ENCODE measurements at regions not wholly inside any gene's neighbourhood (a gene's known extent, or its start where the extent isn't known, plus 50 kb on each side); places are given as distances from the start of the nearest gene placed in this dataset.

DNA sequence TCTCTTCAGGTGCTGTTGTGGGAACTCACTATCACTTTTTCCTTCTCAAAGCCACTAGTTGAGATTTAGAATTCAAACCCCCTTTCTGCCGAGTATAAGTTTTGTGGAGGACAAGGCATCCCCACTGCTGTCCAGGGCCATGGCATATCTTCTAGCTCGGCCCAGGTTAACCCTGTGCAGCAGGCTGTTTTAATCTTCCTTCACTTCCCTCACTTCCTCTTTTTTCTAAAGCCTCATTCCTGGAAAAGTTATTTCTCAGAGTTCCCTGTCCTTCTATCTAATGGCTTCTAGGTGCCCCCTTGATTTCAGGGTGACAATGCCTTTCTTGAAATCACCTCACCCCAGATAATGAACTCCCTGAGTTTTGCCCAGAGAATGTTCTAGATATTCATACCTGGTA is 222.3 kb downstream of the SNX10 start:
- no peak for DNase-seq (ENCODE audit: low spot score)

GRCh38 chr7:26514633-26515032 is 223.0 kb downstream of the SNX10 start:
- DNase-seq (ENCODE audit: low spot score): no peak

- DNase-seq (ENCODE audit: low spot score): no peak
Measured at GRCh38 chr7:26515314-26515842, 223.7 kb downstream of the SNX10 start.

- DNase-seq (ENCODE audit: low spot score): no peak
Measured at GRCh38 chr7:26520483-26520882, 228.8 kb downstream of the SNX10 start.

DNA sequence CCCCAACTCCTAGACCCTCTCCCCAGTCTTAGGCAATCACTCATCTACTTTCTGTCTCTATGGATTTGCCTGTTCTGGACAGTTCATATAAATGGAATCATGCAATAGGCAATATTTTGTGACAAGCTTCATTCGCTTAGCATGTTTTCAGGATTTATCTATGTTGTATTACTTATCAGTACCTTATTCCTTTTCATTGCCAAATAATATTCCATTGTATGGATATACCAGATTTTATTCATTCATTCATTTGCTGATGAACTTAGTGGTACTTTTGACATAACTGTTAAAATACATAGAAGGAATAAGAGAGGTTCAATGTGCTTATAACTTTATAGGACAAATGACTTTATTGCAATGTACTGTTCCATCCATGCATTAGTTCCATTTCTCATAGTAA is 231.0 kb downstream of the SNX10 start:
- no peak for DNase-seq (ENCODE audit: low spot score)

DNA sequence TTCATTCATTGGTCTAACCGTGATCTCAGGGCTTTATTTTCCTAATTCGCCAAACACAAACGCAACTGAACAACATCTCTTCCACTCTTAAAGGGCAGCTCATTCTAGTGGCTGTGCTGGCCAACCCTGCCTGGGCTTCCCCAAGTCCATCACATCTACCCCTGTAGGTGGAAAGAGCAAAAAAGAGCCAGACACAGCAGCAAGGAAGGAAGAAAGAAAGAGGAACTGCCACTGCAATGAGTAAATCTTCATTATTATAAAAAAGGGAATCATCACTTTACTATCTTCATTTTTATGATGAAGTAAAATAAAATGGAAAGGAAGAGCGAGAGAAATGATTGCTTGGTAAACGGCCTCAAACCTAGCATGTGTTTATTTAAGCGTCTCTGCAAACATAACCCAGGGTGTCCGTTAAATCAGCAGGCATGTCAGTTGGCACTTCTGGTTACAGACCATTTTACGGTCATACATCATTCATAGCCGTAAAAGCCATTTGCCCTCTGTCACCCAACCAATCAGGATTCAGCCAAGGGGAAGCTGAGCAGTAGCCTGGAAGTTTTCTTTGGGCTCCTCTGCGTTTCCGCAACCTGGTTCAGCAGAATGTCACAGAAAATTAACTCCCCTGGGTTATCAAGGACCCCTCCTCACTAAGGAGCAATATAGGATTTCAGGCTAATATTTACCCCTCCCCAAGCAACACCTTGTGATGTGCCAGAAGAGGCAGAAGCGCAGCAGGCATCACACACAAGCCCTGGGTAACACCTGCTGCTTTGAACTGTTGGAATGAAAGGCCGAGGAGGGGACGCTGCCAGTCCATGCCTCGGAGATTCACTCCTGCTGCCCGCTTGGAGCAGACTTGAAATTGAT is 234.0 kb downstream of the SNX10 start:
- no peak for DNase-seq (ENCODE audit: low spot score)

GRCh38 chr7:26526265-26526587 is 234.6 kb downstream of the SNX10 start:
- DNase-seq (ENCODE audit: low spot score): no peak

GRCh38 chr7:26531926-26532325 is 240.3 kb downstream of the SNX10 start:
- no peak for DNase-seq (ENCODE audit: low spot score)

DNA sequence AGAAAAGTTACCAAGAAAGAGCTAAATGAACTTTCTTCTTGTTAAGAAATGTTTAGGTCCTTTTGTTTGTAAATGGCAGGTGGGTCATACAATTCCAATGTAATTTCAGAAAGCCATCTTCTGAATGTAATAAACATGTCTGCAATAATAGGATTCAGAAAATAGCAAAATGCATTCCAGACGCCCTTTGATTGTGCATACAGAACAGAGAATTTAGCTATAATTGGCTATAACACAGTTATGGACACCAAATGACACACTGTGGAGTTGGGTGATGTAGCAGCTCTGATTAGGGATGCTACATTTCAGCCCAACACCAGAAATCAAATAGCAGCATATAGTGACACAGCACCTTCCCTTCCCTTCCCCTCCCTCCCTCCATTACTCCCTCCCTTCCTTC is 240.8 kb downstream of the SNX10 start:
- DNase-seq (ENCODE audit: low spot score): no peak

DNA sequence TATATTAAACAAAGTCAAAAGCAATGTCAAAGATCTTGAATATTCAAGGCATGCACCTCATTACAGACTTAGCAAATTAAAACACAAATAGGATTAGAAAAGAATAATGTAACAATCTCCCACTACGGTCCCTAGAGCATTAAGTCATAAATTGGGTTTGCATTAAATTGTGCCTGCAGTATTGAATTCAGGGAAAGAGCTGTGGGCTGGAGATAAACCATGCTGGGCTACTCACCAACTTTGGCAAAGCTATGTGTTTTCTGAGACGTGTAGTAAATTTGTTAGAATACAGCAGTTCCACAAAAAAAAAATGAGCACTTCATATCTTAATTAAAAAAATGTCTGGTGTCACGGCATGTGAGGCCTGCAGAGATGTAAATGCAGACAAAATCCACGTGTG is 241.6 kb downstream of the SNX10 start:
- no peak for DNase-seq (ENCODE audit: low spot score)

DNA sequence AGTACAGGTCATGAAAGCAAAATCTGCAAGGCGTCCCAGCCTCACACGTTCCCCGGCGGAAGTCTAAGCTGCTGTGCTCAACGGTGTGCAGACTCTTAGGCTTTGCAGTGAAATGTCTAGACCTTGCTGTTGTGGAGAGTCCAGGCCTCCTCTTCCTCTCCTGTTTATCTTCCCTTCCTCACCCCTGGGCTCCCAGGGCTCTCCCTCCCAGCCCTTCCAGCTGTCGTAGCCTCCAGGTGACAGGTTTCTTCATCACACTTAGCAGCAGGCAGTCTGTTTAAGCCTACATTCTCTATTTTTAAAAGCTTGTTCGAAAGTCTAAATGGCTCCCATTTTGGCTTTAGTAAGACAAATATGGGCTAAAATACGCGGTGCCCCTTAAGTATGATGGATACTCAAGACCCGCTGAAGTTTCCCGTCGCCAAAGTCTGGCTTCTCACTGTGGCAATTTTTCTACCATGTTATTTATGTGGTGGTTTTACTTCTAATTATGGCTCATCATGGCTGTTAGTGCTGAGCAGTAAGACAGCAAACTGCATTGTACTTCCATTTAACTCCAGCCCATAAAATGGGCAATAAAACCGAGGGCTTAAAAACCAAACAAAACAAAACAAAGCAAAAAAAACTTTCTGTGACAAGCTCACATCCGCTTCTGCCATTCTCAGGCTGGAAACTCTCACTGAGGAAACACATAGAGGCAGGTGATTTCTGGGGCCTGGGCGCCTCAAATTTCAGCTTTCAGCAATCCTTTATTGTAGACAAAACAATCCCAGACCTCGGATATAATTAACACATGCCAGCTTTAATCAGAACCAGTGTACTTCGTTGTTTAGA is 243.2 kb downstream of the SNX10 start:
- DNase-seq (ENCODE audit: low spot score): no peak

DNA sequence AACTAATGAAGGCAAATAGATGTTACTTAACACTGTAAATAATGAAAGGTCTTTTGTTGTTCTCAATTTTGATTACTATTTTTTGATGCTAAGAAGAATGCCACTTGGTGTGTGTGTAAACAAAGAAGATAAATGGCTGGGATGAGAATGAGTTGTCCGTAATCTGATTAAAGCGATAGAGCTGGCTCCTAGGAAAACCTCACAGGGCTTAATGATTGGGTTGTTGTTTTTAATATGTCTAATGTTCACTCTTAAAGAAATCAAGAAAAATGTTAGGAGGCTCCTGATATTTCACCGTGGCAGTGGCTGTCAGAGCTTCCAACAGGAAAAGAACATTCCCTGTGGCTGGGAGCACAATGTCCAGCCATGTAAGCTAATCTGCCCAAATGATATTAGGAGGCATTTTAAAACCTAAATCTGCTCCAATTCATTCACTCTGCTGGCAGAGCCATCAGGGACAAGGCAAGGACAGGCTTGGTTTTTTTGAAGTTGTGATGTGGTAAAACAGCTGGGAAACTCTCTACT is 243.9 kb downstream of the SNX10 start:
- no peak for DNase-seq (ENCODE audit: low spot score)

GRCh38 chr7:26538216-26538615 is 246.6 kb downstream of the SNX10 start:
- DNase-seq (ENCODE audit: low spot score): no peak

DNA sequence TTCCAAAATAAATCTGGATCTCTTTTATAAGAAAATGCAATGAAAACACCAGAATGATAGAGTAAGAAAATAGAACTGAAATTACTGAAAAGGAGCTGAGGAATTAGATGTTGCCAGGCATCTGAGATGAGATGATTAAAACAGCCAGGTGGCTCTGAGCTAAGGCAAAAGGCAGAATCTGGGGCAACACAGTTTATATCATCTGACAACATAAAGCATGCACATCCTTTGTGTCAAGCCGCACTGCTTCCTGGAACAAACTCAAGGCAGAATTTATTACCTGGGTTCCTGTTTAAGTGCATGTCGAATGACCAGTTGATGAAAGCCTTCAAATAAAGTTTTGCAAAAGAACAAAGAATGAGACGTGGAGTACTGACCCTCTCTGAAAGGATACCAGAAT is 247.0 kb downstream of the SNX10 start:
- DNase-seq (ENCODE audit: low spot score): no peak

DNA sequence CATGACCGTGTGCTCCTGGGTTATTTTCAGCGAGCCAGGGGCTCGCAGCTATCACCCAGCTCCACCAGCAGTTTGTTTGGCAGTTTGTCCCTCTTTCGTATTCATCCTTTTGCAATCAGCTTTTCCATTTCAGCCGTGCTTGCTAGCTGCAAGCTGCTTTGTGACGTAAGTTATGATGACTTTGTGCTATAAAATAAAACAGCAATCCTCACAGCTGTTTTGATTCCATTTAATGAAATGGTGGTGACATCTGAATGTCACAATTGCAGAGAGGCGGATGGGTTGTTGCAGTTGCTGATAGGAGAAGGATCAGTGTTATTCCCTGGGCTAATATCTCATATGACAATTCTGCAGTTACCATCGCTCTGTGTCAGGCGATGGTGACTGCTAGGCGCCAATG is 251.7 kb downstream of the SNX10 start:
- DNase-seq (ENCODE audit: low spot score): no peak

DNA sequence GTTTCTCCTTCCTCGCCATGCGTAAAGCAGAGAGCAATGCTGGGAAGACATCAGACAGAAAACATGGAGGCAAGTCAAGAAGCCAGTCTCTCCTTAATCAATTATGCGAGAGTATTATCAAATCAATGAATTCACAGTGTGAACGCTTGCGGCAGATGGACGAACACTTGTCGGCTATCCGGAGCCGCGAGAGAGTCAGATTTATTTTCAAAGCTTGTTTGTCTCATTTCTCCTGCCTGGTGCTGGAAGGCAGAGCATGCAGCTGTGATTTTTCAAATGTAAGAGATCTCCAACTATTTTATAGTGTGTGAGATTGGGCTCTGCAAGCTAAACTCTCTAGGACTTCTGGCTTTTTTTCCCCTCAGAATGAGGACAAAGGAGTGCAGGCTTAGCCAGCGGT is 252.3 kb downstream of the SNX10 start:
- DNase-seq (ENCODE audit: low spot score): no peak

DNA sequence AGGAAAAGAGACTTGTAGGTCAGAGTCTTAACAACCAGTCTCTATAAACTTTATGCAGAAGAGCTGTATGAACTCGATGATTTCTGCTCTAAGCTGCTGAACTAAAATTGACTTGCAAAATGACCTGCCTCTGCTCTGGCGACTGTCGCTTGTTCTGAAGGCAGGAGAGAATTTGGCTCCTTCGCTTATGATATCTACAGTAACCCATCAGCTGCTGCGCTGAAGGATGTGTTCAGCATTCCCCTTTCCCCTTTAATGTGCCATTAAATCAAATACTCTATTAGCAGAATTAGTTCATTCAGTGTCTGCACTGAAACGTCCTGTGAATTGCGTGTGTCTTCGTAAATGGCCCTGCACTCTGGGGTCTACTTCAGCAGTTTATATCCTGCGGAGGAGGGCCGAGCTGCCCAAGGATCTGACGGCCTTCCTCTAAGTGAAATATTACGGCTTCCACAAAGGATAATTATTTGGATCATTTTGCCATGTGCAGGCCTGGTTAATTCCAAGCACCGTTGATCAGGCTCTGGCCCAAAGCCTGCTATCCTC is 254.9 kb downstream of the SNX10 start:
- DNase-seq (ENCODE audit: low spot score): no peak

DNA sequence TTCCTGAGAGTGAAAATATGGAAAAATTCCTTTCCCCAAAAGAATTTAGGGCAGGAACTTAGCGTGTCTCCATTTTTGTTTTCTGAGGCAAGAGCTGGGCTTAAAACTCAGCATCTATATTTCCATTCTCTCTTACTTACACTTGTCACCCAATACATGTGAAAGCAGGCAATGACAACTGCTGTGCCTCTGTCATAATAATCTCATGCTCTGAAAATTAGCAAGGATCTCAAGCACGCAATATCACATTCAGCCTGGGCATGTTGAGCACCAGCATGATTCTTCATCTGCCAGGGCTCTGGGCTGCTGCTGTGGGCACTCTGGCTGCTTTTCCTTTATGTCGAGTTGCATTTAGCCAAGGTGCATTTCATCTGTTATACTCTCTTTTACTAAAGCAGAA is 255.5 kb downstream of the SNX10 start:
- DNase-seq (ENCODE audit: low spot score): no peak

- DNase-seq (ENCODE audit: low spot score): no peak
Measured at GRCh38 chr7:26549281-26549944, 257.8 kb downstream of the SNX10 start.

DNA sequence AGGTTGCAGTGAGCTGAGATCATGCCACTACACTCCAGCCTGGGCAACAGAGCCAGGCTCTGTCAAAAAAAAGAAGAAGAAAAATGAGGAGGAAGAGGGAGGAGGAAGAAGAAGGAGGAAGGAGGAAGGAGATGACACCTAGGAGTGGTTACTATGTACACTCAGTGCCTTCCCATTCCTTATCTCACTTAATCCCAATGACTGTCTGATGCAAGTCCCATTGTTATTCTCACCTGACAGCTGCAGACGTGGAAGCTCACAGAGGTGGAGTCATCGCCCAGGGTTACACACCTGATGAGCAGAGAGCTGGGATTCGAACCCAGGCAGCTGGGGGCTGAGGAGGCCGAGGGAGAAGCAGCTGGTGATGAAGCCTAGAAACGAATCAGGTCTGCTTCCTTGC is 258.8 kb downstream of the SNX10 start:
- DNase-seq (ENCODE audit: low spot score): no peak

- no peak for DNase-seq (ENCODE audit: low spot score)
Measured at GRCh38 chr7:26551740-26552139, 260.1 kb downstream of the SNX10 start.

- DNase-seq (ENCODE audit: low spot score): no peak
Measured at GRCh38 chr7:26553128-26553527, 261.5 kb downstream of the SNX10 start.
